CD8-positive, alpha-beta memory T cell (primary cell): ENCODE measurements at regions not wholly inside any gene's neighbourhood (a gene's known extent, or its start where the extent isn't known, plus 50 kb on each side); places are given as distances from the start of the nearest gene placed in this dataset.

Source experiments
- CTCF ChIA-PET: fragments of 350-600 bp; sonication (Branson Sonifier 250); formaldehyde crosslinking; loops from one replicate; lab custom pipeline; 2021; ENCODE audit warnings: antibody characterized with exemption; lab: Charles Lee
- POLR2A ChIA-PET: fragments of 350-600 bp; sonication (Branson Sonifier 250); formaldehyde crosslinking; loops from one replicate; lab custom pipeline; 2021; ENCODE audit warnings: antibody characterized with exemption; lab: Charles Lee
- DNase-seq, 5 donors: peaks; one replicate each; pipeline versions ENCODE4 v3.0.0 to v3.0.0-alpha.2; 2020 to 2022; ENCODE audit warnings: mixed read lengths in 1 of 5
- H3K27ac ChIP-seq: one replicate; pipeline ENCODE4 v1.7.0; 2013; ENCODE audit warnings: low read depth, mild to moderate bottlenecking, low read length, moderate library complexity
- H3K27me3 ChIP-seq: 2 replicates; pipeline ENCODE4 v1.7.0; 2013; ENCODE audit warnings: low read length, mild to moderate bottlenecking; ENCODE audit not compliant: insufficient read depth, poor library complexity, severe bottlenecking
- H3K36me3 ChIP-seq: 2 replicates; pipeline ENCODE4 v1.7.0; 2013; ENCODE audit warnings: mild to moderate bottlenecking, low read length, moderate library complexity; ENCODE audit not compliant: insufficient read depth
- H3K4me1 ChIP-seq: 2 replicates; pipeline ENCODE4 v1.7.0; 2013; ENCODE audit warnings: mild to moderate bottlenecking, low read length, moderate library complexity; ENCODE audit not compliant: insufficient read depth
- H3K4me3 ChIP-seq: 2 replicates; pipeline ENCODE4 v1.7.0; 2013; ENCODE audit warnings: mild to moderate bottlenecking, low read length
- H3K9me3 ChIP-seq: 2 replicates; pipeline ENCODE4 v1.7.0; 2013; ENCODE audit warnings: mild to moderate bottlenecking, low read length
- H3K27ac Mint-ChIP-seq, 8 donors: one replicate each; pipeline ENCODE4 v1.8.0; 2020 to 2021; ENCODE audit warnings: mixed read lengths in 8 of 8, mild to moderate bottlenecking in 6 of 8, inconsistent platforms in 3 of 8, moderate library complexity in 3 of 8
- H3K27me3 Mint-ChIP-seq, 2 donors: one replicate each; pipeline ENCODE4 v1.8.0; 2020 to 2021; ENCODE audit warnings: mixed read lengths in 2 of 2, mild to moderate bottlenecking in 1 of 2, moderate library complexity in 1 of 2
- H3K36me3 Mint-ChIP-seq, 3 donors: one replicate each; pipeline ENCODE4 v1.8.0; 2020 to 2021; ENCODE audit warnings: mixed read lengths in 3 of 3, inconsistent platforms in 1 of 3, mild to moderate bottlenecking in 1 of 3
- H3K4me1 Mint-ChIP-seq, 3 donors: one replicate each; pipeline ENCODE4 v1.8.0; 2020 to 2021; ENCODE audit warnings: mixed read lengths in 3 of 3, inconsistent platforms in 1 of 3, mild to moderate bottlenecking in 1 of 3
- H3K4me3 Mint-ChIP-seq, 7 donors: one replicate each; pipeline ENCODE4 v1.8.0; 2020 to 2021; ENCODE audit warnings: mixed read lengths in 7 of 7, mild to moderate bottlenecking in 6 of 7, moderate library complexity in 4 of 7, inconsistent platforms in 2 of 7
- H3K9me3 Mint-ChIP-seq, 5 donors: one replicate each; pipeline ENCODE4 v1.8.0; 2020 to 2022; ENCODE audit warnings: mixed read lengths in 5 of 5, mild to moderate bottlenecking in 3 of 5, moderate library complexity in 2 of 5, inconsistent platforms in 1 of 5

GRCh38 chr6:28709478-28710349 lies 184.0 kb downstream of the GPX5 start:
- H3K27me3 Mint-ChIP-seq, result peaks cover 57 to 85% of the 10 kb centered on the region in 2 donors
- Histone ChIP-seq H3K4me1 (no peaks in the 10 kb centered on the region), H3K36me3 (no peaks in the 10 kb centered on the region), H3K27me3 (peaks cover 21% of the 10 kb centered on the region), H3K4me3 (peak overlapping the region; percentile 9), H3K27ac (peak overlapping the region; percentile 89), H3K9me3 (peaks cover 5% of the 10 kb centered on the region)
- peak overlapping the region in 1 of 8 donors; percentile 20 for H3K27ac Mint-ChIP-seq
- peaks cover 23 to 47% (median 38%) of the 10 kb centered on the region in 5 donors for H3K9me3 Mint-ChIP-seq
- H3K36me3 Mint-ChIP-seq, result peaks cover 0 to 2% (median 0%) of the 10 kb centered on the region in 3 donors
- ChIA-PET CTCF (no interaction called here), POLR2A (no interaction called here)
- H3K4me1 Mint-ChIP-seq, result peaks cover 6 to 16% (median 10%) of the 10 kb centered on the region in 3 donors
- no peak for DNase-seq
- peak overlapping the region in 6 of 7 donors; percentile 0 to 49 (median 38) for H3K4me3 Mint-ChIP-seq

GRCh38 chr6:28710466-28711191 lies 184.9 kb downstream of the GPX5 start:
- Histone ChIP-seq H3K4me1 (no peaks in the 10 kb centered on the region), H3K4me3 (no peak overlapping the region), H3K27me3 (peaks cover 17% of the 10 kb centered on the region), H3K9me3 (peaks cover 5% of the 10 kb centered on the region), H3K27ac (peak overlapping the region; percentile 89), H3K36me3 (no peaks in the 10 kb centered on the region)
- ChIA-PET CTCF (no interaction called here), POLR2A (interaction anchor here (1.1 kb wide), 1 partner anchor 153 kb away, joined by 6 read pairs; no protein-coding TSS in a partner anchor)
- peaks cover 23 to 43% (median 34%) of the 10 kb centered on the region in 5 donors for H3K9me3 Mint-ChIP-seq
- peaks cover 0 to 2% (median 0%) of the 10 kb centered on the region in 3 donors for H3K36me3 Mint-ChIP-seq
- peaks cover 6 to 16% (median 10%) of the 10 kb centered on the region in 3 donors for H3K4me1 Mint-ChIP-seq
- peaks cover 49 to 85% of the 10 kb centered on the region in 2 donors for H3K27me3 Mint-ChIP-seq
- no peak for DNase-seq
- peak overlapping the region in 1 of 8 donors; percentile 64 for H3K27ac Mint-ChIP-seq
- H3K4me3 Mint-ChIP-seq, result no peak overlapping the region

- Histone ChIP-seq H3K36me3 (no peaks in the 10 kb centered on the region), H3K4me3 (no peak overlapping the region), H3K27me3 (peaks cover 17% of the 10 kb centered on the region), H3K27ac (peak overlapping the region; percentile 39), H3K9me3 (peaks cover 5% of the 10 kb centered on the region), H3K4me1 (no peaks in the 10 kb centered on the region)
- Mint-ChIP-seq H3K36me3 (peaks cover 0 to 2% (median 0%) of the 10 kb centered on the region in 3 donors), H3K4me3 (no peak overlapping the region), H3K27me3 (peaks cover 47 to 81% of the 10 kb centered on the region in 2 donors), H3K4me1 (peaks cover 6 to 16% (median 10%) of the 10 kb centered on the region in 3 donors), H3K9me3 (peaks cover 21 to 40% (median 31%) of the 10 kb centered on the region in 5 donors), H3K27ac (no peak overlapping the region)
- CTCF ChIA-PET, result no interaction called here
- POLR2A ChIA-PET, result interaction anchor here (1.1 kb wide), 1 partner anchor 152 kb away, joined by 6 read pairs; no protein-coding TSS in a partner anchor
- DNase-seq, result no peak
Measured at GRCh38 chr6:28711325-28711724, 185.6 kb downstream of the GPX5 start.

- Mint-ChIP-seq H3K4me3 (no peak overlapping the region), H3K27ac (no peak overlapping the region), H3K27me3 (peaks cover 44 to 81% of the 10 kb centered on the region in 2 donors), H3K4me1 (peaks cover 6 to 16% (median 10%) of the 10 kb centered on the region in 3 donors), H3K9me3 (peaks cover 18 to 36% (median 30%) of the 10 kb centered on the region in 5 donors), H3K36me3 (peaks cover 0 to 1% (median 0%) of the 10 kb centered on the region in 3 donors)
- H3K9me3 ChIP-seq, result peaks cover 5% of the 10 kb centered on the region
- no peaks in the 10 kb centered on the region for H3K36me3 ChIP-seq
- H3K4me1 ChIP-seq, result no peaks in the 10 kb centered on the region
- no peak overlapping the region for H3K4me3 ChIP-seq
- H3K27me3 ChIP-seq, result peaks cover 17% of the 10 kb centered on the region
- CTCF ChIA-PET, result no interaction called here
- H3K27ac ChIP-seq, result no peak overlapping the region
- POLR2A ChIA-PET, result interaction anchor here (1.1 kb wide), 1 partner anchor 152 kb away, joined by 6 read pairs; no protein-coding TSS in a partner anchor
- no peak for DNase-seq
Measured at GRCh38 chr6:28711788-28712341, 186.2 kb downstream of the GPX5 start.

- H3K27me3 ChIP-seq, result peaks cover 17% of the 10 kb centered on the region
- H3K9me3 ChIP-seq, result no peaks in the 10 kb centered on the region
- Mint-ChIP-seq H3K4me3 (no peak overlapping the region), H3K4me1 (peaks cover 6 to 16% (median 10%) of the 10 kb centered on the region in 3 donors), H3K27me3 (peaks cover 33 to 78% of the 10 kb centered on the region in 2 donors), H3K27ac (no peak overlapping the region), H3K9me3 (peaks cover 7 to 25% (median 18%) of the 10 kb centered on the region in 5 donors), H3K36me3 (peaks cover 0 to under 1% (median 0%) of the 10 kb centered on the region in 3 donors)
- no peak overlapping the region for H3K27ac ChIP-seq
- POLR2A ChIA-PET, result no interaction called here
- no peak overlapping the region for H3K4me3 ChIP-seq
- no peaks in the 10 kb centered on the region for H3K4me1 ChIP-seq
- CTCF ChIA-PET, result no interaction called here
- H3K36me3 ChIP-seq, result no peaks in the 10 kb centered on the region
- no peak for DNase-seq
Measured at GRCh38 chr6:28712982-28713381, 187.3 kb downstream of the GPX5 start.

GRCh38 chr6:28719275-28719940 lies 193.7 kb downstream of the GPX5 start:
- Histone ChIP-seq H3K36me3 (no peaks in the 10 kb centered on the region), H3K4me1 (no peaks in the 10 kb centered on the region), H3K4me3 (no peak overlapping the region), H3K9me3 (no peaks in the 10 kb centered on the region), H3K27me3 (no peaks in the 10 kb centered on the region), H3K27ac (no peak overlapping the region)
- ChIA-PET POLR2A (no interaction called here), CTCF (no interaction called here)
- Mint-ChIP-seq H3K4me1 (no peaks in the 10 kb centered on the region), H3K36me3 (peaks cover 0 to 3% (median 0%) of the 10 kb centered on the region in 3 donors), H3K27me3 (peaks cover 23 to 82% of the 10 kb centered on the region in 2 donors), H3K9me3 (peaks cover 0 to 5% (median 0%) of the 10 kb centered on the region in 5 donors), H3K4me3 (no peak overlapping the region), H3K27ac (no peak overlapping the region)
- no peak for DNase-seq

GRCh38 chr6:28720357-28721231 lies 194.9 kb downstream of the GPX5 start:
- no peaks in the 10 kb centered on the region for H3K36me3 ChIP-seq
- no peak overlapping the region for H3K4me3 Mint-ChIP-seq
- no peak overlapping the region for H3K27ac ChIP-seq
- H3K4me1 Mint-ChIP-seq, result no peaks in the 10 kb centered on the region
- H3K27me3 ChIP-seq, result no peaks in the 10 kb centered on the region
- H3K36me3 Mint-ChIP-seq, result peaks cover 0 to 3% (median 0%) of the 10 kb centered on the region in 3 donors
- no peak overlapping the region for H3K27ac Mint-ChIP-seq
- ChIA-PET POLR2A (no interaction called here), CTCF (no interaction called here)
- DNase-seq, result no peak
- H3K4me3 ChIP-seq, result no peak overlapping the region
- peaks cover 28 to 80% of the 10 kb centered on the region in 2 donors for H3K27me3 Mint-ChIP-seq
- no peaks in the 10 kb centered on the region for H3K9me3 ChIP-seq
- no peaks in the 10 kb centered on the region for H3K4me1 ChIP-seq
- H3K9me3 Mint-ChIP-seq, result peaks cover 0 to 5% (median 0%) of the 10 kb centered on the region in 5 donors
